TTC549 (cell line): ENCODE measurements at regions not wholly inside any gene's neighbourhood (a gene's known extent, or its start where the extent isn't known, plus 50 kb on each side); places are given as distances from the start of the nearest gene placed in this dataset.
"Not testable (repeated sequence)": the region's sequence is repeated elsewhere in the genome, so short reads cannot be mapped to it uniquely, and the experiment has no call there.

Source experiments
- FAIRE-seq: peaks from 2 replicates; lab custom pipeline; 2012; peaks lifted over from hg19 to GRCh38; lab: Jason Lieb, UNC

DNA sequence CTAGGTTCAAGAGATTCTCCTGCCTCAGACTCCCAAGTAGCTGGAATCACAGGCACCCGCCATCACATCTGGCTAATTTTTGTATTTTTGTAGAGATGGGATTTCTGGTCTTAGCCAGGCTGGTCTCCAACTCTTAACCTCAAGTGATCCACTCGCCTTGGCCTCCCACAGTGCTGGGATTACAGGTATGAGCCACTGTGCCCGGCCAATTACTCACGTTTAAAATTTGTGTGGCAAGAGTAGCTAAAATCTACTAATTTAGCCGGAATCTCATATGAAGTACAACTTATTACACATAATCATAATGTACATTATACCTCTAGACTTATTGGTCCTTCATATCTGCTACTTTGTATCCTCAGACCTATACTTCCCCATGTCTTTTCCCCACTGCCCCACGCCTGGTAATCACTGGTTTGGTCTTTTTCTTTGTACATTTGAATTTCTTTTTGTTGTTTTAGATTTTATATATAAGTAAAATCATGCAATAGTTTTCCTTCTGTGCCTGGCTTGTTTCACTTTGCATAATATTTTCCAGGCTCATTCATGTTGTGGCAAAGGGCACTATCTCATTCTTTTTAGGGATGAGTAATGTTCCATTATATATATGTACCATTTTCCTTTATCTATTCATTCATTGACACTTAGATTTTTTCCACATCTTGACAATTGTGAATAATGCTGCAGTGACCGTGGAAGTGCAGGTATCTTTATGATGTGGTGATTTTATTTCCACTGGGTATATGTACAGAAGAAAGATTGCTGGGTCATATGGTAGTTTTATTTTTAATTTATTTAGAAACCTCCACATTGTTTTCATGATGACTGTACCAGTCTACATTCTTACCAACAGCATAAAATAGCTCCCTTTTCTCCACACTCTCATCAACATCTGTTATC lies 605.0 kb upstream of the CBLB start:
- FAIRE-seq, result no peak

DNA sequence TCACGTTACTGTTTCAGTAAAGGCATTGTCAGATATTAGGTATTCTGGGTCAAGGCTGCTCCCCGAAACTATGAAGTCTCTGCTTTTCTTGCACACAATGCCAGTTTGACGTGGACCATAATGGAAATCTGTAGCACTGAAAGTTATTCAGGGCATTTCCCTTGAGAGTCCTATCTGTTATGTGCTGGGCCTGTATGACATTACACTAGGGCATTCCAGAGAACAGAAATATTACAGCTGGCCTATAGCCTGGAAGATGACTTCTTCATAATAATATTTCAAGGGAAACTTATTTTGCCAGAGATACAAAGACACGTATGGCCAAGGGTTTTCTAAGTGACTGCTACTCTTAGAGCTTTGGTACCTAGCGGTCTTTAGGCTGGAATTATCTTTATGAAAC lies 613.6 kb upstream of the CBLB start:
- no peak for FAIRE-seq

DNA sequence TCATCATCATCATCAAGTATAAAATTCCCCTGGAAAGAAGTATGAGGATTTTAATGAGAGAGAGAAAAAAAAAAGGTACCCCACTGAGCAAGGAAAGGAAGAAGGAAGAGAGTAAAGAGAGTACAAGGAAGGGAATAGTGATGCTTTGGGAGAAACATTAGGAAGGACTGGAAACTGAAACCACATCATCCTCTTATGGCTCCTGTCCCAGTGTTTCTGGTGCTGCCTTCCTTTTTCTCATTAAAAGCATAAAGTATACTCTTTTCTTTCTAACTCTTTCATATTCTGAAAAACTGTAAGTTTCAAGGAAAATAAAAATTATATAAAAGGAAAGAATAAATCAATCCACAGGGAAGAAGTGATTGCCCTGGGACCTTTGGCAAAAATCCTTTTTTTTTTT lies 616.4 kb upstream of the CBLB start:
- no peak for FAIRE-seq

DNA sequence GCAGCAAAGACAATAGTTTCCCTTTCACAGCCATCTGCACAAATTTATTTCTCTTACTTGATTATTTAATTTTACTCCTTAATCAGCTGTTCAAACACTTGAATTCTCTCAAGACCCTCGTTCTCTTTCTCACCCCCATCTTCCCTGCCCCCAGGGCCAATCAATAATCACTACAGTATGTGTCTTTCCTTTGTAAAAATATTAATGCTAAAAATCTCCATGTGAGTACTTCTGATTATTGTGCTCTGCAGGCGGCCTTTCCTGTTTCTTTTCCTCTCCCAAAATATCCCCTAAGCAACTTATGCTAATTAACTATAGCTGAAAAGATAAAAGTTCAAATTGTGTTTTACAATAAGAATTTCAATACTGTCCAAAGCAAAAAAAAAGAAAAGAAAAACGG lies 617.0 kb upstream of the CBLB start:
- no peak for FAIRE-seq

DNA sequence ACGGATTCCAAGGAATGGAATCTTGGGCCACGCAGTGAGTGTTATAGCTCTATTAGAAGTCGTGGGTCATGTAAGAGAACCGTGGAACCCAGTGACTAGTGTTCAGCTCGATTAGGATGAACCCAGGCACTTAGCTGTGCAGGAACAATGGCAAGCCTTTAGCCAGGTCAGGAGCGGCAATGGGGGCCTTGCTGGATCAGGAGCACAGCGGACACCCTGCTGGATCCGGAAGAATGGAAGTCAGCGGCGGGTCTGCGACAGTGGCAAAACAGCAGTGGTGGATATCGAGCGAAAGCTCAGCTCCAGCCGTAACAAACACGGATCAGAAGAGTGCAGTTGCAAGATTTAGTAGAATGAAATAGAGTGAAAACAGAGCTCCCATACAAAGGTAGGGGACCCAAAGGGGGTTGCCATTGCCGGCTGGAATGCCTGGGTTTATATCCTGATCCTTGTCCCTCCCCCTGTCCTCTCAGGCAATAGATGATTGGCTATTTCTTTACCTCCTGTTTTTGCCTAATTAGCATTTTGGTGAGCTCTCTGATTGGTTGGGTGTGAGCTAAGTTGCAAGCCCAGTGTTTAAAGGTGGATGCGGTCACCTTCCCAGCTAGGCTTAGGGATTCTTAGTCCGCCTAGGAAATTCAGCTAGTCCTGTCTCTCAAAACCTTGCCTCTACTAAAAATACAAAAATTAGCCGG lies 618.3 kb upstream of the CBLB start:
- FAIRE-seq, result not testable (repeated sequence)

DNA sequence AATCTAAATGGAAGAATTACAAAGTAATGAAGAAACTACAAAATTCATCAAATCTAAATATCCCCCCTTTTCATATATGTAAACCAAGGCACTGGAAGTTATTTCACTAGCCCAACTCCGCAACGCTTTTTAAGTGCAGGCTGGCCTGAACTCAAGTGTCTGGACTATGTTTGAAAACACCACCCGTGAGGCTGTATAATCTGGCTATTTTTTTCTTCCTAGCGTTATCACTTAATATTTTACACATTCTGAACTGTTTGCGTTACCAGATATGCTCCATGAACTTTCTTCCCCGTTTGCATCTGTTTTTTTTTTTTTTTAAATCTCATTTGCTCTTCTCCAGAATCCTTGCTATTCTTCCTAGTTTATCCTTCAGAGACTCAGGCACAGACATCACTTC lies 619.5 kb upstream of the CBLB start:
- FAIRE-seq, result no peak

DNA sequence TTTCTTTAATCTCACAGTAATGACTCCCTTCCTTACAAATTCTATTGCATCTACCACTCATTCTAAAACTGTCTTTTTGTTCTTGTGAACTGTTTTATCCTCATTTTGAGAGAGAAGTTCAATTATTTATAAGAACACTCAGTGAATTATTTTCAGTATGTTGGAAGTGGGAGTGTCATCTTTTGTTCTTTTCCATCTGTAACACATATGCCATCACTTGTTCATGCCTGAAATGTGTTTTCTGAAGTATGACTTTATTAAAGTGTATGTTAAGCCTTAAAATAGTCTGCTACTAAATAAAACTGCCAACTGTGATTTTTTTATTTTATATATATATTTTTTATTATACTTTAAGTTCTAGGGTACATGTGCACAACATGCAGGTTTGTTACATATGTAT lies 623.0 kb upstream of the CBLB start:
- FAIRE-seq, result no peak

DNA sequence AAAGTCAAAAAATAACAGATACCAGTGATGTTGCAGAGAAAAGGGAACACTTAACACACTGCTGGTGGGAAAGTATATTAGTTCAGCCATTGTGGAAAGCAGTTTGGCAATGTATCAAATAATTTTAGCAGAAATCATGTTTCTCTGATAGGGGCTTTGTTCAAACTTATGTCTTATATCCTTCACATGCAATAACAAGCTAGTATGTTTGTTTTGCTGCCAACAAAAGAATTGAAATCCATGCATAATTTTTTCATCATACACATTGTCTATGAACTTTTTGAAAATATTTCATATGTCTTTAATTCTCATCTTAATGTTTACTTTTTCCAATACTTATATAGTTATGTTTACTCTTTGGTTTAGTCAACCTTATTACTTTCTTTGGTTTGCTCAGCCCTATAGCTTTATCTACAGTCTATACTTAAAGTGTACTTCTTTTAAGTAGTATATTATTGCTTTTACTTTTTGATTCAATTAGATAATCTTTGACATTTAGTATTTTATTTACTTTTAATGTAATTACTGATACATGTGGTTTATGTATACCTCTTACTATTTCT lies 639.6 kb upstream of the CBLB start:
- FAIRE-seq, result no peak

DNA sequence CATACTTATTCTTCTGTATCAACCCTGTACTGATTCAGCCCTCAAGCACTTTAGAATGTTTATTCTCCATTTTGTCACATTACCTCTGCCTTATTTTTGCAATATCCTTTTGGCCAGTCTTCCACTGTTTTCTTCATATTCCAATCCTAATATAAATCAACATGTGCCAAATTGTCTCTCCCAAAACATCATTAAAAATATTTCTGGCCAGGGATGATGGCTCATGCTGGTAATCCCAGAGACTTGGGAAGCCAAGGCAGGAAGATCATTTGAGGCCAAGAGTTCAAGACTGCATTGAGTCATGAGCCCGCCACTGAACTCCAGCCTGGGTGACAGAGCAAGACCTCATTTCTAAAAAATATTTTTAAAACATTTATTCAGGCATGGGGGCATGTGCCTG lies 641.4 kb upstream of the CBLB start:
- FAIRE-seq, result no peak

DNA sequence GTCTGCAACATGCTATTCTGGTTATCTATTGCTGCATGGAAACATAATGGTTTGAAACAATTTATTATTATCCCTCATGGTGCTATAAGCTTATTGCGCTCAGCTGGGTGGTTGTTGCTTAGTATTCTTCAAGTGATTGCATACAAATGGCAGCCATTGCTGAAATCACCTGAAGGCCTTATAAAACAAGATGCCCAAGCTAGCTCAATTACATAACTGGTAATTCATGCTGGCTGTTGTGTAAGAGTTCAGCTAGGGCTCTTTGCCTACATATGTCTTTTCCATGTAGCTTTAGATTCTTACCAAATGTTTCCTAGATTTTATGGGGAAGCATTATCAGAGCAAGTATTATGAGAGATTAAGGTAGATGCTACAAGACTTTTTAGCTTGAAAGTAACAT lies 644.0 kb upstream of the CBLB start:
- FAIRE-seq, result no peak

DNA sequence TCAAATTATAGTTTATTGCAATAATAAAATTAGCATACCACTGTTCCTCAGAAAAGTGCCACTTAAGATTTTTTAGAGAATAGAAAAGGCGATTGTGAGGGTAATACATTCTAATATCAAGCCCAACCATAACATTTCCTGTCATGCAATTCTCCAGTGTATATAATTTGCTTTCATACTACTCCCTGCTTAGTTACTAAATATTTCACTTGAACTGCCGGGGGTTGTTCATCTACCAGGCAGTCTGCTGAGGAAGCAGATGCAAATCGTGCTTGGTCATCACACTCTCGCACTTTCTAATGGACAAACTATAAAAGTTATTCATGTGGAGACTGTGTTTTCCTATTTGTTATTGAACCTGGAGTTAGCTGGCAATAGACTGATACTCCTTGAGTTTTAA lies 645.6 kb upstream of the CBLB start:
- FAIRE-seq, result no peak

DNA sequence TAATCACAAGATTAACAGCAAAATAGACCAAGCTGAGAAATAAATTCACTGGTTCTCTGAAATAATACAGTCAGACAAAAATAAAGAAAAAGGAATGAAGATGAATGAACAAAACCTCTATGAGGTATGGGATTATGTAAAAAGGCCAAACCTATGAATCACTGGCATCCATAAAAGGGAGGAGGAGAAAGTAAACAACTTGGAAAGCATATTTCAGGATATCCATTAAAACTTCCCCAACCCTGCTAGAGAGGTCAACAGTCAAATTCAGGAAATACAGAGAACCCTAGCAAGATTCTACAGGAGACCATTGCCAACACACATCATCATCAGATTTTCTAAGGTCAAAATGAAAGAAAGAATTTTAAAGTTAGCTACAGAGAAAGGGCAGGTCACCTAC lies 649.7 kb upstream of the CBLB start:
- no peak for FAIRE-seq

DNA sequence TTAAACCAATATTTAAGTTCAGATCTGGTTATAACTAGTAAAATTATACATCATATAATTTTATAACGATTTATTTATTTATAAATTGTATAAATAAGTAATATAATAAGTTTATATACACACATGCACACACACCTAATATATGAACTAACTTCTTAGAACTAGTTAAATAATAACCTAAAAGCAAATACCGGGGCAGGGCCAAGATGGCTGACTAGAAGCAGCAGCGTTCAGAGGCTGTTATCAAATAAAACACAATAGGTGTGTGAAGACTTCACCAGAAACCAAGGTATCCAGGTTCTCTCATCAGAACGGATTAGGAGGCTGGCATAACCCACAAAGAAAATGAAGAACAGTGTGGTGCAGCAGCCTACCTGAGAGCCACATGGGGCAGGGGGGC lies 653.6 kb upstream of the CBLB start:
- no peak for FAIRE-seq

DNA sequence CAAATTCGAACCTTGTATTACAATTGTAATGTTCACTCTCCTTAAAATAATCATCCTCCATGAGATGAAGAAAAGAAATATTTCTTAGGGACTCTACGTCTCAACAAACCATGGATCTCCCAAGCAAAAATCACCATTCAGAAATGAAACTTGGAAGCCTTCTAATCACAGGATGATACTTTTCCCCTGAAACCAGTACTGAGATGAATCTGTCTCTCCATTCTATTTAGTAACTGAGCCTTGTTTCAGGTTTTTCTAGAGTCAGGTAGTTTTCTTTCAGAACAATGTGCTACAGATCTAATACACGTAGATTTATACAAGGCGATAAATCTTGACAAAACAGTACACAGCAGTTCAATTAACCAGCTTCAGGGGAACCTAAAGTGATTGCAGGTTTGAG lies 660.1 kb upstream of the CBLB start:
- FAIRE-seq, result no peak

DNA sequence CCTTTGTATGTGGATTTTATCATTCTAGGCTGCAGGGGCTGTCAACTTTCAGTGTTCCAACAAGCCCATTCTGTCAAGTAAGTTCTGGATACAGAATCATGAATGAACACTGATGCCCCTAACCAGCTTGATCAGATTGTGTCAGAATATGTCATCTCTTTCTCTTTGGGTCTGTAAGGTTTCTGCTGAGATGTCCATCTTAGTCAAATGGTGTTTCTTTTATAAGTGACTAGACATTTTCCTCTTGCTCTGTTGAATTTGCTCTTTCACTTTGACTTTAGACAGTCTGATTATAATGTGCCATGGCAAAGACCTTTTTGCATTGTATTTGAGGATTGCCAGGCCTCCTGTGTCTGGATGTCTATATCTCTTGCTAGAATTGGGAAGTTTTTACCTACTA lies 660.9 kb upstream of the CBLB start:
- no peak for FAIRE-seq

DNA sequence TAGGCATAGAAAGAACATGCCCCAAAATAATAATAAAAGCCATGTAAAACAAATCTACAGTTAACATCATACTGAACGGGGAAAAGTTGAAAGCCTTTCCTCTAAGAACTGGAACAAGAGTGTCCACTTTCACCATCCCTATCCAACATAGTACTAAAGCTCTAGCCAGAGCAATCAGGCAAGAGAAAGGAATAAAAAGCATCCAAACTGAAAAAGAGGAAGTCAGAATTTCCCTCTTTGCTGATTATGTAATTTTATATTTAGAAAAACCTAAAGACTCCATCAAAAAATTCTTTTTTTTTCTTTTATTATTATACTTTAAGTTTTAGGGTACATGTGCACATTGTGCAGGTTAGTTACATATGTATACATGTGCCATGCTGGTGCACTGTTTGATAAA lies 661.6 kb upstream of the CBLB start:
- FAIRE-seq, result no peak

DNA sequence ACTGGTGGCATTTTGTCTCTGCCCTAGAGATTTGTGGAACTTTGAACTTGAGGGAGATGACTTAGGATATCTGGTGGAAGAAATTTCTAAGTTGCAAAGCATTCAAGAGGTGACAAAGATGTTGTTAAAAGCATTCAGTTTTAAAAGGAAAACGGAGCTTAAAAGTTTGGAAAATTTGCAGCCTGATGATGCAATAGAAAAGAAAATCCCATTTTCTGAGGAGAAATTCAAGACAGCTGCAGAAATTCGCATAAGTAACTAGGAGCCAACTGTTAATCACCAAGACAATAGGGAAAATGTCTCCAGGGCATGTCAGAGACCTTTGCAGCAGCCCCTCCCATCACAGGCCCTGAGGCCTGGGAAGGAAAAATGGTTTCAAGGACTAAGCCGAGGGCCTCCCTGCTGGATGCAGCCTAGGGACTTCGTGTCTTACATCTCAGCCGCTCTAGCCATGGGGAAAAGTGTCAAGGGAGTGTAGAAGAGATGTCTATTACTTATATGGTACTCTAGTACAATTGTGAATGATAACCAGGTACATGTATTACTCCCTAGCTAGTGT lies 663.0 kb upstream of the CBLB start:
- FAIRE-seq, result not testable (repeated sequence)

DNA sequence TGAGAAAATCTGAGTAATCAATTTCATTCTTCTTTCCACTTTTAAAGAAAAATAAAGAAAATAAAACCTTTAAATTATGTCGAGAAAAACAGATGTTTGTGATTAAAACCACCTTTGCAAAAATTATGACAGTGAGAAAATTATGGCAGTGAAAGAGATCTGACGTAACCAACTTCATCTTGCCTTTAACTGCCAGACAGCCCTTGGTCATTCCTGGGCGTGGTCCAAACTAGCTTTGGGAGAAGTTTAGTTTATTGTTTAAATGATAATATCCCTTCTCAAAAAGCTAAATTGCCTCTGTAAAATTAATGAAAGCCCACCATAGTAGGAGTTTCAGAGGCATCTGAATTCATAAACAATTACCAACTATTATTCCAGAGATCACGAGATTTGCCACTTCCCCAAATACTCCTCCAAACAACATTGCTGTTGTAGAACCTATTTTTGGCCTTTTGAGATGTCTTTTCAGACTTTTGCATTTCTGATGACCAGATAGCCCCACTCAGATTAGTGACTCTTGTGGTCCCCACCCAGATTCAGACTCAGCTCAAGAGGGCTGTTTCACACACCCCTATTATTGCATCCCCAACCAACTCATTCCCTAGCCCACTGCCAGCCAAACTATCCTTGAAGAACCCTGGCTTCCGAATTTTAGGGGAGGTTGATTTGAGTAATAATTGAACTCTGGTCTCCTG lies 664.4 kb upstream of the CBLB start:
- no peak for FAIRE-seq

DNA sequence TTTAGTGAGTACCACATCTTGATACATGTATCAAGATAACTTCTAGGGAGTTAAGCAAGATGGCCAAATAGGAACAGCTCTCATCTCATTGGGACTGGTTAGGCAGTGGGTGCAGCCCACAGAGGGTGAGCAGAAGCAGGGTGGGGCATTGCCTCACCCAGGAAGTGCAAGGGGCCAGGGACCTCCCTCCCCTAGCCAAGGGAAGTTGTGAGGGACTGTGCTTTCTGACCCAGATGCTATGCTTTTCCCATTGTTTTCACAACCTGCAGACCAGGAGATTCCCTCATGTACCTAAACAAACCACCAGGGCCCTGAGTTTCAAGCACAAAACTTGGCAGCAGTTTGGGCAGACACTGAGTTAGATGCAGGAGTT lies 665.0 kb upstream of the CBLB start:
- FAIRE-seq, result no peak

DNA sequence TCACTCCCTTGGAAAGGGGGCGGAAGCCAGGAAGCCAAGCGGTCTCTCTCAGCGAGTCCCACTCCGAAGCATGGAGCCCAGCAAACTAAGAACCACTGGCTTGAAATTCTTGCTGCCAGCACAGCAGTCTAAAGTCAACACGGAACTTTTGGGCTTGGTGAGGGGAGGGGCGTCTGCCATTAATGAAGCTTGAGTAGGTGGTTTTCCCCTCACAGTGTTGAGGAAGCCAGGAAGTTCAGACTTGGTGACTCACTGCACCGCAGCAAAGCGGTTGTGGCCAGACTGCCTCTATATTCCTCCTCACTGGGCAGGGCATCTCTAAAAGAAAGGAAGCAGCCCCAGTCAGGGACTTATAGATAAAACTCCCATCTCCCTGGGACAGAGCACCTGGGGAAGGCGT lies 665.4 kb upstream of the CBLB start:
- FAIRE-seq, result no peak

DNA sequence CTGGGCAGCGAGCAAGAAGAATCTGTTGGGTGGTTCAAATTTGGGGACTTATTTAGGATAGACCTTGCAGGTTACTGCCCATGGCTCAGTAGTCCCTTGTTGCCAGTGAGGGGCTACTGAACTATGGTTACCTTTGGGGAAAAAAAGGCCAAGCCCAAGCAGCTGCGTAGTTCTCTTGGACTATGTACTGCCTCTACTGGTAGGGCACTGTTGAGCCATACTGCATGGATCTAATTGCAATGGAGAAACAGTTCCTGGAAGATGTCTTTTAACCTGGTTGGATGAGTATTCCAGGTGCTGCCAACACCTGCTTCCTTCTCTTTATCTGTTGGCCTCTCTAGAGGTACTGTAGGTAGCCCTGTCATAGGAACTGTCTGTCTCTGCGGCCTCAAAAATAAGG lies 671.9 kb upstream of the CBLB start:
- FAIRE-seq, result no peak

DNA sequence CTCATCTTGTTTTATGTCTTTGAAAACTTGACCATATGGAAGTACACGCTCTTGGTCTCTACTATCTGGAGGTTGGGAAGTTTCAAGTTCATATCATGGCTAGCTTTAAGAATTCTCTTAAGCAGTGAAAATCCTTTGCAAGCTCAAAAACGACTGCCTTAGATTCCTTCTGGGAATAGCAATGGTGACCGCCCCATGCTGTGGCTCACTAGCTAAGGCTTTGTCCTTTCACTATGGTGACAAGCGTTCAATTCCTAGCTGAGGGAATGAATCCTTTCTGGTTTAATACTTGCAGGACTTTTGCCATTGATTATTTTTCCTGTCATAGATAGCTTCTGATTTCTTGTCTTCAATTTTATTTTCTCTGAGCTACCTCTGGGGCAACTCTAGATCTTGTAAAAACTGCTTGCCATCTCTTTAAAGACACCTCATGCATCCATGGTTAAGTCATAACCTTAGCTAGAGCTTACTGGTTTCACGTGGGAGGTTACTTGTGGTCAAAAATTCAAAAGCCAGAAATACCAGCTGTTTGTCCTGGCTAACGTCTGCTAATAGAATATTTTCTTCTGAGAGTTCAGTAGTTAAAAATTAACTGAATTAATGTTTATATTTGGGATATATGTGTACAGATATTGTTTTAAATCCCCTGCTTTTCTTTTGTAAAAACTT lies 673.4 kb upstream of the CBLB start:
- no peak for FAIRE-seq
